ENCODE measurements at regions not wholly inside any gene's neighbourhood (a gene's known extent, or its start where the extent isn't known, plus 50 kb on each side); places are given as distances from the start of the nearest gene placed in this dataset.
"Not testable (repeated sequence)": the region's sequence is repeated elsewhere in the genome, so short reads cannot be mapped to it uniquely, and the experiment has no call there.

GRCh38 chr3:187807086-187807862, 62.0 kb upstream of the BCL6 start:
- Histone ChIP-seq H3K36me3 (ENCODE audit: insufficient read depth, low read length) (no peaks in the 10 kb centered on the region), H3K4me3 (ENCODE audit: low read length) (no peak overlapping the region), H3K27ac (ENCODE audit: low read depth, low read length) (no peak overlapping the region), H3K4me1 (ENCODE audit: insufficient read depth, low read length) (peaks cover 25% of the 10 kb centered on the region; the same call in 1 of the 2 replicates), H3K9ac (ENCODE audit: low read depth, low read length) (no peak overlapping the region), H3K27me3 (ENCODE audit: insufficient read depth, low read length) (no peaks in the 10 kb centered on the region), H3K9me3 (ENCODE audit: insufficient read depth, low read depth, low read length) (no peaks in the 10 kb centered on the region)
- 90% methylated on average over 3 of the region's 3 CpGs for WGBS

DNA sequence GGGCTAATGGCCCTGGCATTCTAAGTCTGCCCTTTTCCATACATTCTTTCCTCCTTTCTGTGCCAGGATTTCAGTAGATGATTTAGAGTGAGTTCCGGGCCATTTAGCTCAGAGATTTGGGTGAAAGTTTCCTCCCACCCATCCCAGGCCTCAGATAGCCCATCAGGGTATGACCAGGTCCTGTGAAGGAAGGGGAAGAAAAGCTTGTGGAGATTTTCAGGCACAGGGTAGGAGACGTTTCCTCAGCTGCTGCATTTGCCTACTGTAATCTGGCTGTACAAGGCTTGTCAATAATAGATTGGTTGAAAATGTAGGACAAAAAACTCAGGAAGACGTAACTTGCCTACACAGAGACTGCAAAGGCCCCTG, 63.2 kb upstream of the BCL6 start:
- Histone ChIP-seq H3K4me3 (ENCODE audit: low read length) (no peak overlapping the region), H3K9me3 (ENCODE audit: insufficient read depth, low read depth, low read length) (no peaks in the 10 kb centered on the region), H3K36me3 (ENCODE audit: insufficient read depth, low read length) (no peaks in the 10 kb centered on the region), H3K27me3 (ENCODE audit: insufficient read depth, low read length) (no peaks in the 10 kb centered on the region), H3K4me1 (ENCODE audit: insufficient read depth, low read length) (peaks cover 25% of the 10 kb centered on the region; the same call in 1 of the 2 replicates), H3K9ac (ENCODE audit: low read depth, low read length) (no peak overlapping the region), H3K27ac (ENCODE audit: low read depth, low read length) (no peak overlapping the region)
- WGBS = 78% methylated on average over 3 of the region's 3 CpGs

- no peaks in the 10 kb centered on the region for H3K36me3 ChIP-seq (ENCODE audit: insufficient read depth, low read length)
- no peaks in the 10 kb centered on the region for H3K27me3 ChIP-seq (ENCODE audit: insufficient read depth, low read length)
- WGBS = 99% methylated on average over 3 of the region's 3 CpGs
- H3K9me3 ChIP-seq (ENCODE audit: insufficient read depth, low read depth, low read length) = no peaks in the 10 kb centered on the region
- no peak overlapping the region for H3K9ac ChIP-seq (ENCODE audit: low read depth, low read length)
- H3K27ac ChIP-seq (ENCODE audit: low read depth, low read length) = no peak overlapping the region
- H3K4me1 ChIP-seq (ENCODE audit: insufficient read depth, low read length) = peaks cover 19% of the 10 kb centered on the region; the same call in 1 of the 2 replicates
- no peak overlapping the region for H3K4me3 ChIP-seq (ENCODE audit: low read length)
Measured at GRCh38 chr3:187809612-187809991, 64.3 kb upstream of the BCL6 start.

DNA sequence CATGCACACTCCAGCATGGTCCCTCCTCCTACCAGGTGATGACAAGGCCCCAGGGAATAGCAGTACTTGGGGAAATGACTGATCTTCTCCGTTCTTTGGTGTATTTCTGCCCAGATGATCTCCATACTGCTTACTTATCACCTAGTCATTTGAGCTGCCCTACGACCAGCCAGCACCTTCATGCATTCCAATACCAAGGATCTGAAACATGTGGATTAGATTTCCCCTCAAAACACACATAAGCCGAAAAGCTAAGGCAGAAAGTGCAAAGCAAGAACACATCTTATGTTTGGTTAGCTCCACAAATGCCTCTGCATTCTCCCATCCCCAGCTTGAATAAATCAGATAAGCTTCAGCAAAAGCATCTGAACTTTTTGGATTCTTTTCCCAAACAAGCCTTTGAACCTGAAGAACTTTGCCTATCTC, 64.8 kb upstream of the BCL6 start:
- H3K27me3 ChIP-seq (ENCODE audit: insufficient read depth, low read length) = no peaks in the 10 kb centered on the region
- no peaks in the 10 kb centered on the region for H3K36me3 ChIP-seq (ENCODE audit: insufficient read depth, low read length)
- no peak overlapping the region for H3K9ac ChIP-seq (ENCODE audit: low read depth, low read length)
- 86% methylated on average over 3 of the region's 3 CpGs for WGBS
- H3K27ac ChIP-seq (ENCODE audit: low read depth, low read length) = no peak overlapping the region
- no peak overlapping the region for H3K4me3 ChIP-seq (ENCODE audit: low read length)
- peaks cover 17% of the 10 kb centered on the region; the same call in 1 of the 2 replicates for H3K4me1 ChIP-seq (ENCODE audit: insufficient read depth, low read length)
- H3K9me3 ChIP-seq (ENCODE audit: insufficient read depth, low read depth, low read length) = no peaks in the 10 kb centered on the region

DNA sequence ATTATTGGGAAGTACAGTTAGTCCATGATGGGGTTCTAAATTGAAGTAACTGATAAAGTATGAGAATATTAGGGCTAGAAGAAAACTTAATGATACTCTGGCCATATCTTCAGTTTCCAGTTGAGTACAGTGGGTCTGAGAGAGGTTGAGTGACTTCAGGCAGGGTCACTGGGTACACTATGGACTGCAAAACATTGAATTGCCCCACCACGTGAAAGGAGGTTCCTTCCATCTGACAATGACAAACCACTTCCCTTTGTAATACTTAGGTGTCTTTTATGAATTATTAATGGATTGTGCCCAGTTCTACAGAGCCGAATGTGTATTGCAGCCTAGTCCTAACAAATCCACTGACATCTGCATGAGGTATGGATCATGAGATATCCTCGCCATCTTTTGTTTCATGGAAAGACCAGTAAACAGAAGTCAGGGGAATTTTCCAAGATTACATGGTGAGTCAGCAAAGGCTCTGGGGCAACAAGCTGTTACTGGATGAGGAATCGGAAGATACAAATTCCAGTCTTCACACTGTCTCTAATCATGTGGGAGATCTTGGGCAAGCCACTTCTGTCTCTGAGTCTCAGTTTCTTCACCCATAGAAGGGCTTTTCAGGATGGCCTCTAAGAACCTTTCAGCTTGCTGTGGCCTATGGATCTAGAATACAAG, 66.5 kb upstream of the BCL6 start:
- H3K9ac ChIP-seq (ENCODE audit: low read depth, low read length) = no peak overlapping the region
- 92% methylated on average over 4 of the region's 4 CpGs for WGBS
- H3K4me3 ChIP-seq (ENCODE audit: low read length) = no peak overlapping the region
- no peak overlapping the region for H3K27ac ChIP-seq (ENCODE audit: low read depth, low read length)
- no peaks in the 10 kb centered on the region for H3K36me3 ChIP-seq (ENCODE audit: insufficient read depth, low read length)
- peaks cover 17% of the 10 kb centered on the region; the same call in 1 of the 2 replicates for H3K4me1 ChIP-seq (ENCODE audit: insufficient read depth, low read length)
- no peaks in the 10 kb centered on the region for H3K9me3 ChIP-seq (ENCODE audit: insufficient read depth, low read depth, low read length)
- no peaks in the 10 kb centered on the region for H3K27me3 ChIP-seq (ENCODE audit: insufficient read depth, low read length)

DNA sequence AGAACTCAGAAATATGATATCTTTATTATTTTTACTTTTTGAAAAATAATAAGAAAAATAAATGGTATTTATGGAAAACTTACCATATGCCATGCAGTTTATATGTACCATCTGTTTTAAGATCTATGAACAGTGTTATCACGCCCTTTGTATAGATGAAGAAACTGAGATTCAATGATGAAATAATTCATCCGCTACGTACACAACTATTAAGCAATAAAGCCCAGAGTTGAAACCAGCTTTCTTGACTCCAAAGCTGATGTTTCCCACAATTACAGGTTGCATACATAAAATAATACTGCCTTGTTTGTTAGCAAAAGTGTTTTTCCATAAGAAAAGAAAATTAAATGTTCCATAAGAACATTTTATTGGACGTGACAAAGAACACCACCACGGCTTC, 67.2 kb upstream of the BCL6 start:
- WGBS = 98% methylated on average over 4 of the region's 5 CpGs
- H3K27me3 ChIP-seq (ENCODE audit: insufficient read depth, low read length) = no peaks in the 10 kb centered on the region
- H3K9me3 ChIP-seq (ENCODE audit: insufficient read depth, low read depth, low read length) = no peaks in the 10 kb centered on the region
- no peak overlapping the region for H3K4me3 ChIP-seq (ENCODE audit: low read length)
- H3K4me1 ChIP-seq (ENCODE audit: insufficient read depth, low read length) = peaks cover 17% of the 10 kb centered on the region; the same call in 1 of the 2 replicates
- no peaks in the 10 kb centered on the region for H3K36me3 ChIP-seq (ENCODE audit: insufficient read depth, low read length)
- H3K9ac ChIP-seq (ENCODE audit: low read depth, low read length) = no peak overlapping the region
- H3K27ac ChIP-seq (ENCODE audit: low read depth, low read length) = no peak overlapping the region

- WGBS = 94% methylated on average over 1 of the region's 1 CpG
- Histone ChIP-seq H3K4me3 (ENCODE audit: low read length) (no peak overlapping the region), H3K9me3 (ENCODE audit: insufficient read depth, low read depth, low read length) (no peaks in the 10 kb centered on the region), H3K4me1 (ENCODE audit: insufficient read depth, low read length) (peaks cover 17% of the 10 kb centered on the region; the same call in 1 of the 2 replicates), H3K9ac (ENCODE audit: low read depth, low read length) (no peak overlapping the region), H3K27me3 (ENCODE audit: insufficient read depth, low read length) (no peaks in the 10 kb centered on the region), H3K27ac (ENCODE audit: low read depth, low read length) (no peak overlapping the region), H3K36me3 (ENCODE audit: insufficient read depth, low read length) (no peaks in the 10 kb centered on the region)
Measured at GRCh38 chr3:187813198-187813597, 67.9 kb upstream of the BCL6 start.

GRCh38 chr3:187817766-187818165, 72.5 kb upstream of the BCL6 start:
- not testable (repeated sequence) for H3K4me1 ChIP-seq (ENCODE audit: insufficient read depth, low read length); H3K4me3 ChIP-seq (ENCODE audit: low read length); H3K9me3 ChIP-seq (ENCODE audit: insufficient read depth, low read depth, low read length); H3K27me3 ChIP-seq (ENCODE audit: insufficient read depth, low read length); H3K27ac ChIP-seq (ENCODE audit: low read depth, low read length); H3K9ac ChIP-seq (ENCODE audit: low read depth, low read length); H3K36me3 ChIP-seq (ENCODE audit: insufficient read depth, low read length)
- 98% methylated on average over 3 of the region's 3 CpGs for WGBS

- Histone ChIP-seq H3K9ac (ENCODE audit: low read depth, low read length) (no peak overlapping the region), H3K36me3 (ENCODE audit: insufficient read depth, low read length) (no peaks in the 10 kb centered on the region), H3K27me3 (ENCODE audit: insufficient read depth, low read length) (no peaks in the 10 kb centered on the region), H3K27ac (ENCODE audit: low read depth, low read length) (no peak overlapping the region), H3K4me1 (ENCODE audit: insufficient read depth, low read length) (no peaks in the 10 kb centered on the region), H3K9me3 (ENCODE audit: insufficient read depth, low read depth, low read length) (no peaks in the 10 kb centered on the region), H3K4me3 (ENCODE audit: low read length) (no peak overlapping the region)
- 89% methylated on average over 1 of the region's 2 CpGs for WGBS
Measured at GRCh38 chr3:187821616-187822317, 76.5 kb upstream of the BCL6 start.

- no peaks in the 10 kb centered on the region for H3K27me3 ChIP-seq (ENCODE audit: insufficient read depth, low read length)
- no peak overlapping the region for H3K27ac ChIP-seq (ENCODE audit: low read depth, low read length)
- no peaks in the 10 kb centered on the region for H3K9me3 ChIP-seq (ENCODE audit: insufficient read depth, low read depth, low read length)
- no peak overlapping the region for H3K9ac ChIP-seq (ENCODE audit: low read depth, low read length)
- H3K4me1 ChIP-seq (ENCODE audit: insufficient read depth, low read length) = no peaks in the 10 kb centered on the region
- no peaks in the 10 kb centered on the region for H3K36me3 ChIP-seq (ENCODE audit: insufficient read depth, low read length)
- H3K4me3 ChIP-seq (ENCODE audit: low read length) = no peak overlapping the region
Measured at GRCh38 chr3:187822402-187822801, 77.1 kb upstream of the BCL6 start.

GRCh38 chr3:187823746-187824145, 78.5 kb upstream of the BCL6 start:
- Histone ChIP-seq H3K9me3 (ENCODE audit: insufficient read depth, low read depth, low read length) (no peaks in the 10 kb centered on the region), H3K27me3 (ENCODE audit: insufficient read depth, low read length) (no peaks in the 10 kb centered on the region), H3K27ac (ENCODE audit: low read depth, low read length) (no peak overlapping the region), H3K4me3 (ENCODE audit: low read length) (no peak overlapping the region), H3K9ac (ENCODE audit: low read depth, low read length) (no peak overlapping the region), H3K36me3 (ENCODE audit: insufficient read depth, low read length) (no peaks in the 10 kb centered on the region), H3K4me1 (ENCODE audit: insufficient read depth, low read length) (no peaks in the 10 kb centered on the region)
- 100% methylated on average over 2 of the region's 2 CpGs for WGBS

All from HUES64 (cell line).